COLO668 (cell line): ENCODE measurements at regions not wholly inside any gene's neighbourhood (a gene's known extent, or its start where the extent isn't known, plus 50 kb on each side); places are given as distances from the start of the nearest gene placed in this dataset.
"Not testable (repeated sequence)": the region's sequence is repeated elsewhere in the genome, so short reads cannot be mapped to it uniquely, and the experiment has no call there.

Experiments used
- DNase-seq: peaks from one replicate; lab custom pipeline; 2025; ENCODE audit not compliant: unreplicated experiment; lab: John Stamatoyannopoulos, UW

GRCh38 chr3:11713171-11713570, 69.5 kb upstream of the VGLL4 start:
- DNase-seq: no peak

GRCh38 chr3:11712646-11713045, 68.9 kb upstream of the VGLL4 start:
- DNase-seq: no peak

- no peak for DNase-seq
Measured at GRCh38 chr3:11711876-11712275, 68.2 kb upstream of the VGLL4 start.

- DNase-seq: no peak
Measured at GRCh38 chr3:11709782-11710181, 66.1 kb upstream of the VGLL4 start.

GRCh38 chr3:11707084-11707483, 63.4 kb upstream of the VGLL4 start:
- not testable (repeated sequence) for DNase-seq

- DNase-seq: no peak
Measured at GRCh38 chr3:11706604-11707003, 62.9 kb upstream of the VGLL4 start.

- DNase-seq: no peak
Measured at GRCh38 chr3:11705049-11705448, 61.3 kb upstream of the VGLL4 start.

GRCh38 chr3:11703146-11703545, 59.4 kb upstream of the VGLL4 start:
- DNase-seq: no peak

GRCh38 chr3:11699083-11699427, 55.3 kb upstream of the VGLL4 start:
- no peak for DNase-seq

- DNase-seq: no peak
Measured at GRCh38 chr3:11698326-11699082, 54.8 kb upstream of the VGLL4 start.

GRCh38 chr3:11697701-11698100, 54.0 kb upstream of the VGLL4 start:
- DNase-seq: no peak

GRCh38 chr3:11696054-11696453, 52.3 kb upstream of the VGLL4 start:
- no peak for DNase-seq
